KOPT-K1 (cell line): ENCODE measurements at regions not wholly inside any gene's neighbourhood (a gene's known extent, or its start where the extent isn't known, plus 50 kb on each side); places are given as distances from the start of the nearest gene placed in this dataset.

Source experiments
- H3K27ac ChIP-seq: fragments of 200-600 bp; sonication (generic); 2 replicates; pipeline ENCODE4 v1.5.1; 2016; ENCODE audit warnings: antibody characterized with exemption, mild to moderate bottlenecking, low read depth, low read length; ENCODE audit not compliant: poor library complexity, severe bottlenecking
- H3K36me3 ChIP-seq: fragments of 200-600 bp; sonication (generic); 2 replicates; pipeline ENCODE4 v1.5.1; 2017; ENCODE audit warnings: antibody characterized with exemption, mild to moderate bottlenecking, low read length, moderate library complexity; ENCODE audit not compliant: insufficient read depth
- H3K9me3 ChIP-seq: fragments of 200-600 bp; sonication (generic); 2 replicates; pipeline ENCODE4 v1.5.1; 2017; ENCODE audit warnings: antibody characterized with exemption, low read length, mild to moderate bottlenecking; ENCODE audit not compliant: insufficient read depth, poor library complexity, severe bottlenecking

GRCh38 chr10:42981358-42982236 lies 95.3 kb upstream of the RET start:
- Histone ChIP-seq H3K36me3 (no peaks in the 10 kb centered on the region), H3K9me3 (no peaks in the 10 kb centered on the region), H3K27ac (peak overlapping the region; percentile 40)

DNA sequence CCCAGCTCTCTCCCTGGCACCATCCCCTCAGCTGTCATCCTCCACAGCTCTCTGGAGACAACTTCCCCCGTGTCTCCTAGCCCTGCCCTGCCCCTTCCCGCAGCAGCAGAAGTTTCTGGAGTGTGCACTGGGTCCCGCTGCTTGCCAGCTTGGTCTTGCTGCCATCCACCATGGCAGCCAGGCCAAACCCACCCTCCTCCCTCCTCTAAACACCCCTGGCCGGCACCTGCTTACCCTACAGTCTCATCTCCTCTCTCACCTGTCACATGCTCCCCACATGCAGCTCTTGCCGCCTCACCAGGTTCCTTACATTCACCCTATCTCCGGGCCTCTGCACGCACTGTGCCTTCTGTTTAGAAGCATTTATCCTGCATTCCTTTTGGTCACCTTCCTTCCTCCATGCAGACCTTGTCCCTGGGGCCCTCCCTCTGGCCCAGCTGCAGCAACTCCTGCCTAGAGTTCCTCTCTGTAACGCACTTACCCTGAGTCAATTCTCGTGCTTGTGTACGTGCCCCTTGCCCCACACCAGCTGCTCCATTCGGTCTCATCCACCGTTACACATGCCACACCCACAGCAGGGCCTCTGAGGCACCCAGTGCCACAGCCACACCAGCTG lies 93.9 kb upstream of the RET start:
- no peaks in the 10 kb centered on the region for H3K9me3 ChIP-seq
- no peaks in the 10 kb centered on the region for H3K36me3 ChIP-seq
- H3K27ac ChIP-seq: peak overlapping the region; percentile 27

DNA sequence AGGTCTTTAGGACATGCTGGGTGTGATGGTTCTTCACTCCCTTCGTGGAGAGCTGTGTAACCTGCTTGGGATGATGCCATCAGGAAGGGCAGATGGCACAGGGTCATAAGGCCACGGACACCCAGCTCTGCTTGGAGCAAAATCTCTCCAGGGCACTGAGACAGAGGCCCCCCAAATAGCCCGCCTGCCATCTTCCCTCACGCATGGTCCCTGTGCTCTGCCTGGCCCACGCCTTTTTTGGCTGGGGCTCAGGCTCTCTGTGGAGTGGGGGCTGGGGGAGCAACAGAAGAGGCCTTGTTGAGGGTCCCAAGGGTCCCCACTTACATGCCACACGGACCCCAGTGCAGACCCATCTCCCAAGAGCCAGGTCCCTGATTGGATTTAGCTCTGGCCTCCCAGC lies 93.3 kb upstream of the RET start:
- Histone ChIP-seq H3K9me3 (no peaks in the 10 kb centered on the region), H3K27ac (no peak overlapping the region), H3K36me3 (no peaks in the 10 kb centered on the region)

DNA sequence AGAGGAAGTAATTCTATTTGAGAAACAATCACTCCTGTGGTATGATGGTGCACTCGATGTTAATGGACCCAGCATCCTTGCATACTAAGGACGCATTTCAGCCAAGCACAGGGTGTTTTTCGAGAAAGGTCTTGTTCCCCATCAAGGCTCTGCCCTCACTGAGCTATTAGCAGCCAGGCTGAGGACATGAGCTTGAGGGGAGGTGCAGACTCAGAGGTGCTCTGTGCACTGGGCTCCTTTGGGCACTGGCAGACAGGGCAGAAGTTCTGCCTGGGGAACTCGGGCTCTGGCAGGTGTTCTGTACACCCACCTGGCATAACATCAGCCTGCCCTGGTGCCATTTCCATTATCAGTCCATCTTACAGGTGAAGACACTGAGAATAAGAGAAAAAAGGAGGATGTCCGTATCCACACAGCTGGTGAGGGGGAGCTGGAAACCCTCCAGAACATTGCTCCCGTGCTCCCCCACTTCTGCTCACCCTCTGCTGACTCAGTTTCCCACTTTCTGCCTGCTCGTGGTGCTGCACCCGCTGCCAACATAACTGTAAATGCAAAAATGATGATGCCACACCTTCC lies 92.7 kb upstream of the RET start:
- H3K36me3 ChIP-seq: no peaks in the 10 kb centered on the region
- H3K9me3 ChIP-seq: no peaks in the 10 kb centered on the region
- no peak overlapping the region for H3K27ac ChIP-seq

- no peak overlapping the region for H3K27ac ChIP-seq
- no peaks in the 10 kb centered on the region for H3K9me3 ChIP-seq
- no peaks in the 10 kb centered on the region for H3K36me3 ChIP-seq
Observed at GRCh38 chr10:42984761-42985325, 92.0 kb upstream of the RET start.

DNA sequence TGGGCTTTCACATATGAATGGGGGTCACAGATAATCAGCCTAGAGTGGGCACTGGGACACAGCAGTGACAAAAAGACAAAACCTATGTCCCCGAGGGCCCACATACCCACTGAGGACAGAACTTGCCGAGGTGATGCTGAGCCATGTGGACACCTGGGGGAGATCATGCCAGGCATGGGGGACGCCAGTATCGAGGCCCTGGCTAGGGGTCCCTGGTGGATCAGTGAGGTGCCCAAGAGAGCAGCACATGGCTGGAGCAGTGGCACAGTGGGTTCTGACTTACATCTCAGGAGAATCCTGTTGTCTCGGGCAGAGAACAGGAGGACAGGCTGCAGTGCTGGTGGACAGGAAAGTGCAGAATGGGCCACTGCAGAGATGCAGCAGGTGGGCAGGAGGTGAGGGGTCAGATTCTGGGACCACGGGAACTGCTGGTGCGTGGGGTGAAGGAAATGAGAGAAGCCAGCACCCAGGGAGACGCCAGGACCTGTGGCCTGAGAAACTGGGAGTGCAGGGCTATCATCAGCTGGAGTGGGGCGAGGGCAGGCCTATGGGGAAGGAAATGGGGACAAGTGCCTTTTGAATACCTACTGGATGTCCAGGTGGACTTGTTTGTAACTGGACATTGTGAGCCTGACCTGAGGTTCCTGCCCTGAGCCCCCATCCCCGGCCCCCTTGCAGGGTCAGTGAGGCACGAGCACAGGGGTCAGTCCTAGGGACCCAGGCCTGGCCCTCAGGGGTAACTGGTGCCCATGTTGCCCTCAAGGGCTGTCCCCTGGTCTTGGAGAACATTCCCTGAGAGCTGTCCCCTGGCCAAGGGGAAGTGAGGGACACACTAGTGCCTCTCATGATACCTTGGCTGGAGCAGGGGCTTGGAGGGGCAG lies 91.2 kb upstream of the RET start:
- H3K36me3 ChIP-seq: no peaks in the 10 kb centered on the region
- H3K27ac ChIP-seq: no peak overlapping the region
- H3K9me3 ChIP-seq: no peaks in the 10 kb centered on the region

DNA sequence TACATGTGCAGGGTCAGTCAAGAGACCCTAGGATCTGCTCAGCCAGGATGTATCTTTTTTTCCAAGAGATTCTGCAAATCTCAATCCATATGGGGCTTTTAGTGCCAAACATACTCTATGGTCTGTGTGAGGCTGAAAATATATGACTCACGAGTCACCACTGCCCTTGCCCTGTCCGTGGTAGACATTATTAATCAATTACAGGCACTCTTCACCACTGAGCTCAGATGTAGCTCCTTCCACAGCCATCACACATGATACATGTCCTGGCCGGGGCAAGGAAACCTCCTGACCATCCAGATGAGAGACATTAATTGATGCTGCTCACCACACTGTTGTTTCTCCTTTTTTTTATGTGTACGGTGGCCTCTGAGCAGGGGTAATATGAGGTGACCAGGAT lies 90.2 kb upstream of the RET start:
- Histone ChIP-seq H3K27ac (no peak overlapping the region), H3K9me3 (no peaks in the 10 kb centered on the region), H3K36me3 (no peaks in the 10 kb centered on the region)

DNA sequence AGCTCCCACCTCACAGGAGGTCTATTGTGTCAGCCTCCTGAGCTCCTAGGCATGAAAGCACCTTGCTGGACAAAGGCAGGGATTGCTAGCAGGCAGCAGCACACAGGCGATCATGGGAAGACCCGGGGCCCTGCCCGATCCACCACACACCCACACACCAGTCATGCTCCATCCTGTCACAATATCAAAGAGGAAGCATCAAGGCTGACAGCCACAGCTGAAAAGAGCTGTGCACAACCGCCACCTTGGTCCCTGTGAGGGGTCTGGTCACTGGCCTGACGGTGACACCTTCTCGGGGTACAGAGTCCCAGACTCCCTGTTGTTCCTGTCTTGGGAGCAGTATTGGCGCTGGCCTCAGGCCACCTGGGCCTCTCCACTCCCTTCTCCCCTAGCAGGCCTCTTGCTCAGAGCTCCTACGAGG lies 89.7 kb upstream of the RET start:
- H3K9me3 ChIP-seq: no peaks in the 10 kb centered on the region
- no peak overlapping the region for H3K27ac ChIP-seq
- H3K36me3 ChIP-seq: no peaks in the 10 kb centered on the region

- H3K36me3 ChIP-seq: no peaks in the 10 kb centered on the region
- H3K9me3 ChIP-seq: no peaks in the 10 kb centered on the region
- no peak overlapping the region for H3K27ac ChIP-seq
Observed at GRCh38 chr10:42987575-42987974, 89.3 kb upstream of the RET start.

DNA sequence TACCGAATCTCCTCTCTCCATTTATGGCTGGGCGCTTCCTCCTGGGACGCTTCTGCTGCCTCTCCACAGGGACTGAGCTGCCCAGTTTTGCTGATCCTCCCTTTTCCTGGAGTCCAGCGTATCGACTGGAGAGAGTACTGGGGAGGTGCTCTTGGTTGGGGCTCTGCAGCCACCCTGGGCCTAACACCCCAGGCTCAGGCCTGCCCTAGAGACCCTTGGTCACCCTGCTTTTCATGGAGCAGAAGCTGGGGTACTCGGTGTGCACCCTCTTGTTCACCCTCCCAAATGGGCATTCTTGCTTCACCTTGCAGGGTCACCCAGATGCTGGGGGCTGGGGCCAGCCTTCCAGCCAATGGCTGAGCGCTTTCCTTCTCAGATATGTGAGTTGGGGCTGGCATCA lies 88.8 kb upstream of the RET start:
- H3K27ac ChIP-seq: no peak overlapping the region
- H3K9me3 ChIP-seq: no peaks in the 10 kb centered on the region
- H3K36me3 ChIP-seq: no peaks in the 10 kb centered on the region

- peak overlapping the region; percentile 42 for H3K27ac ChIP-seq
- H3K36me3 ChIP-seq: no peaks in the 10 kb centered on the region
- H3K9me3 ChIP-seq: no peaks in the 10 kb centered on the region
Observed at GRCh38 chr10:42988517-42989395, 88.1 kb upstream of the RET start.

DNA sequence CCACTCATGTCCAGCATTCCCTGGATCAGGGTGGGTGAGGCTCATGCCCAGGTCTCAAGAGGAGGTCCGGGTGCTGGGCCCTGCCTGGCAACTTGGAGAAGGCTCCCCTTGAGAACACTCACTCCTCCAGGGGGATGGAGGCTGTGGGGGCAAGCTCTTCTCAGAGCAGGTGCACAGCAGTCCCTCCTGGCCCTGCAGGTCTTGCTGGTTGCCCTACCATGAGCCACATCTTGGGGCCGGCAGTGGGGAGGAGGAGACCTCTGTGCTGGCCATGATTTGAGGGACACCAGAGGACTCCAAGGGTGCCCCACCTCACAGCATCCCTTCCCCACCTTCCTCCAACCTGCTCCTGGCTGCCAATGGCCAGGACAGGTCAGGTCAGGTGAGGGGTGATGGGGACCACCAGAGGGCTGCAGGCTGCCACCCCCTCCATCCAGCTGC lies 87.4 kb upstream of the RET start:
- H3K9me3 ChIP-seq: no peaks in the 10 kb centered on the region
- H3K36me3 ChIP-seq: no peaks in the 10 kb centered on the region
- peak overlapping the region; percentile 42 for H3K27ac ChIP-seq

- H3K36me3 ChIP-seq: no peaks in the 10 kb centered on the region
- peak overlapping the region; percentile 42 for H3K27ac ChIP-seq
- no peaks in the 10 kb centered on the region for H3K9me3 ChIP-seq
Observed at GRCh38 chr10:42990016-42990720, 86.7 kb upstream of the RET start.
